SK-N-SH (cell line): ENCODE measurements at regions not wholly inside any gene's neighbourhood (a gene's known extent, or its start where the extent isn't known, plus 50 kb on each side); places are given as distances from the start of the nearest gene placed in this dataset.

Source experiments
- CTCF ChIA-PET: fragments of 300-600, 350-600 bp; formaldehyde crosslinking; extraction: SDS; loops from one replicate; lab custom pipeline; 2021; lab: Yijun Ruan, JAX
- POLR2A ChIA-PET: fragments of 350-600 bp; sonication (Branson Sonifier 250); formaldehyde crosslinking; extraction: SDS; loops from one replicate; lab custom pipeline; 2020; ENCODE audit warnings: antibody characterized with exemption, inconsistent platforms; lab: Yijun Ruan, JAX
- DNase-seq: peaks from one replicate; pipeline ENCODE4 v3.0.0; 2012
- H2AFZ ChIP-seq: fragments of 200-600 bp; sonication (generic); 2 replicates; pipeline ENCODE4 v1.8.1; 2016; ENCODE audit warnings: antibody characterized with exemption, mild to moderate bottlenecking, low read depth
- H3F3A ChIP-seq: fragments of 200-600 bp; sonication (generic); replicated peaks from 2 replicates; pipeline ENCODE3; 2016; ENCODE audit warnings: antibody characterized with exemption, mild to moderate bottlenecking; ENCODE audit not compliant: insufficient read depth
- H3K27ac ChIP-seq, 2 experiments: fragments of 200-500 bp in 1 of 2; fragments of 200-600 bp in 1 of 2; sonication (Bioruptor generic) in 1 of 2; sonication (generic), shearing (Covaris generic) in 1 of 2; 2 replicates each; pipeline versions ENCODE4 v1.5.1 to v1.6.1; 2014 to 2016; ENCODE audit warnings: low read depth in 2 of 2, inconsistent platforms in 1 of 2, low read length in 1 of 2, mild to moderate bottlenecking in 1 of 2, mixed read lengths in 1 of 2
- H3K27me3 ChIP-seq: fragments of 200-600 bp; sonication (generic), shearing (Covaris generic); 2 replicates; pipeline ENCODE4 v1.6.1; 2016; ENCODE audit warnings: mixed run types; ENCODE audit not compliant: insufficient read depth
- H3K36me3 ChIP-seq, 2 experiments: fragments of 200-500 bp in 1 of 2; fragments of 200-600 bp in 1 of 2; sonication (Bioruptor generic) in 1 of 2; sonication (generic) in 1 of 2; replicated peaks in 1 of 2; 2 replicates each; pipeline versions ENCODE3 to v1.5.1; 2014 to 2016; ENCODE audit warnings: low read length in 1 of 2, mild to moderate bottlenecking in 1 of 2; ENCODE audit not compliant: insufficient read depth in 2 of 2, control insufficient read depth in 1 of 2
- H3K4me1 ChIP-seq, 2 experiments: fragments of 200-500 bp in 1 of 2; fragments of 200-600 bp in 1 of 2; sonication (Bioruptor generic) in 1 of 2; sonication (generic), shearing (Covaris generic) in 1 of 2; 2 replicates each; pipeline versions ENCODE4 v1.5.1 to v1.6.1; 2014 to 2016; ENCODE audit warnings: low read depth in 1 of 2, low read length in 1 of 2, mixed run types in 1 of 2; ENCODE audit not compliant: insufficient read depth in 2 of 2, control insufficient read depth in 1 of 2
- H3K4me2 ChIP-seq: fragments of 200-600 bp; sonication (generic), shearing (Covaris generic); 2 replicates; pipeline ENCODE4 v1.6.1; 2017; ENCODE audit warnings: mixed run types
- H3K4me3 ChIP-seq, 2 experiments: fragments of 200-500 bp in 1 of 2; fragments of 200-600 bp in 1 of 2; sonication (Bioruptor generic) in 1 of 2; sonication (generic), shearing (Covaris generic) in 1 of 2; 2 replicates each; pipeline versions ENCODE4 v1.5.1 to v1.8.1; 2014 to 2016; ENCODE audit warnings: low read depth in 2 of 2, inconsistent platforms in 1 of 2, low read length in 1 of 2, mild to moderate bottlenecking in 1 of 2, mixed read lengths in 1 of 2, moderate library complexity in 1 of 2
- H3K79me2 ChIP-seq: fragments of 200-600 bp; sonication (generic); 2 replicates; pipeline ENCODE4 v1.8.1; 2017; ENCODE audit warnings: mild to moderate bottlenecking; ENCODE audit not compliant: insufficient read depth
- H3K9ac ChIP-seq: fragments of 200-600 bp; sonication (generic); 2 replicates; pipeline ENCODE4 v1.6.1; 2017; ENCODE audit warnings: mixed run types
- H3K9me2 ChIP-seq: fragments of 200-600 bp; sonication (generic); 2 replicates; pipeline ENCODE4 v1.6.1; 2017; ENCODE audit warnings: mixed run types
- H3K9me3 ChIP-seq: fragments of 200-600 bp; sonication (generic); 2 replicates; pipeline ENCODE4 v1.6.1; 2017; ENCODE audit warnings: mixed run types, mild to moderate bottlenecking, moderate library complexity
- H4K20me1 ChIP-seq: fragments of 200-600 bp; sonication (generic); 2 replicates; pipeline ENCODE4 v1.6.1; 2017; ENCODE audit warnings: mild to moderate bottlenecking, mixed run types; ENCODE audit not compliant: insufficient read depth
- CTCF ChIP-seq: fragments of 200-600 bp; sonication (generic); IDR thresholded peaks from 2 replicates; pipeline ENCODE4 v1.6.1; 2017; ENCODE audit warnings: antibody characterized with exemption, mild to moderate bottlenecking, moderate library complexity
- EP300 ChIP-seq, 2 experiments: IDR thresholded peaks; 2 replicates each; pipeline versions ENCODE4 v1.4.0 to v1.6.1; 2012; ENCODE audit warnings: borderline replicate concordance in 1 of 2, low read depth in 1 of 2, low read length in 1 of 2
- EZH2phosphoT487 ChIP-seq: fragments of 200-600 bp; sonication (generic); IDR thresholded peaks from 2 replicates; pipeline ENCODE4 v1.6.1; 2017; ENCODE audit warnings: low read depth, mixed run types, mild to moderate bottlenecking, antibody characterized with exemption, moderate library complexity, borderline replicate concordance
- FOXJ3 ChIP-seq: sonication (generic); formaldehyde crosslinking; IDR thresholded peaks from 2 replicates; pipeline ENCODE4 v1.5.1; 2020; ENCODE audit warnings: mild to moderate bottlenecking, missing genetic modification reagents
- FOXM1 ChIP-seq: IDR thresholded peaks from 2 replicates; pipeline ENCODE4 v1.4.0; 2012; ENCODE audit warnings: low read depth, mild to moderate bottlenecking
- IRF3 ChIP-seq: fragments of 150-350 bp; IDR thresholded peaks from 2 replicates; pipeline ENCODE4 v1.6.1; 2016; ENCODE audit warnings: mild to moderate bottlenecking, low read depth, low read length
- MEF2A ChIP-seq: IDR thresholded peaks from 2 replicates; pipeline ENCODE4 v1.4.0; 2012; ENCODE audit warnings: low read depth, borderline replicate concordance
- NRF1 ChIP-seq: IDR thresholded peaks from 2 replicates; pipeline ENCODE4 v1.6.1; 2012; ENCODE audit warnings: low read depth, mild to moderate bottlenecking, low read length
- POLR2AphosphoS5 ChIP-seq: IDR thresholded peaks from 2 replicates; pipeline ENCODE4 v1.6.1; 2012; ENCODE audit warnings: low read depth, low read length
- RCOR1 ChIP-seq: fragments of 150-350 bp; IDR thresholded peaks from 2 replicates; pipeline ENCODE4 v1.6.1; 2017; ENCODE audit warnings: antibody characterized with exemption, low read length
- REST ChIP-seq: IDR thresholded peaks from 2 replicates; pipeline ENCODE4 v1.6.1; 2012; ENCODE audit warnings: mild to moderate bottlenecking, low read depth, low read length, moderate library complexity
- RFX5 ChIP-seq: IDR thresholded peaks from 2 replicates; pipeline ENCODE4 v1.6.1; 2012; ENCODE audit warnings: mild to moderate bottlenecking, improper control_type of control experiment, low read length
- SIN3A ChIP-seq: IDR thresholded peaks from 2 replicates; pipeline ENCODE4 v1.6.1; 2012; ENCODE audit warnings: low read depth, mild to moderate bottlenecking, low read length, moderate library complexity, borderline replicate concordance
- SMC3 ChIP-seq: IDR thresholded peaks from 2 replicates; pipeline ENCODE4 v1.6.1; 2012; ENCODE audit warnings: low read depth, low read length, improper control_type of control experiment
- TAF1 ChIP-seq: IDR thresholded peaks from 2 replicates; pipeline ENCODE4 v1.6.1; 2012; ENCODE audit warnings: low read depth, mild to moderate bottlenecking, low read length, moderate library complexity, borderline replicate concordance
- TEAD4 ChIP-seq: IDR thresholded peaks from 2 replicates; pipeline ENCODE4 v1.4.0; 2012; ENCODE audit warnings: mild to moderate bottlenecking, borderline replicate concordance; ENCODE audit not compliant: insufficient read depth
- USF1 ChIP-seq: IDR thresholded peaks from 2 replicates; pipeline ENCODE4 v1.4.0; 2012; ENCODE audit warnings: low read depth, borderline replicate concordance
- WGBS: methylation state at CpG from one replicate; pipeline ENCODE4 v1.1.6; 2017; ENCODE audit warnings: low lambda C conversion rate; 5-methylcytosine and 5-hydroxymethylcytosine counted together

GRCh38 chr11:19511413-19512183 is 201.0 kb upstream of the NAV2 start:
- TF ChIP-seq POLR2AphosphoS5 (no peak), TAF1 (no peak), REST (no peak), CTCF (no peak), TEAD4 (no peak), USF1 (no peak), IRF3 (no peak), EZH2phosphoT487 (no peak), FOXJ3 (CRISPR knock-in tag) (no peak), NRF1 (no peak), EP300 (IDR thresholded peaks at IDR 0.05; ENCODE audit: borderline replicate concordance in 1 of 2, low read depth in 1 of 2, low read length in 1 of 2) (no peak), RFX5 (no peak), RCOR1 (no peak), SIN3A (no peak), MEF2A (no peak), FOXM1 (no peak), SMC3 (no peak)
- no peaks in the 10 kb centered on the region for H3F3A ChIP-seq
- no peaks in the 10 kb centered on the region for H4K20me1 ChIP-seq
- H3K9ac ChIP-seq = no peak overlapping the region
- H3K79me2 ChIP-seq = no peaks in the 10 kb centered on the region
- H3K27me3 ChIP-seq = peaks cover 61% of the 10 kb centered on the region
- CTCF ChIA-PET = interaction anchor here (0.7 to 1.0 kb wide), 2 partner anchors 9 to 10 kb away, joined by 3 read pairs; no protein-coding TSS in a partner anchor
- H3K4me1 ChIP-seq = peaks cover 0 to 2% of the 10 kb centered on the region in 2 experiments; a peak in 1 of 4 replicates
- POLR2A ChIA-PET = interaction anchor here (0.6 kb wide), 1 partner anchor 899 kb away, joined by 7 read pairs; no protein-coding TSS in a partner anchor
- H2AFZ ChIP-seq = no peak overlapping the region
- no peaks in the 10 kb centered on the region for H3K36me3 ChIP-seq
- H3K4me3 ChIP-seq = no peak overlapping the region
- H3K9me3 ChIP-seq = no peaks in the 10 kb centered on the region
- WGBS = 47% methylated on average over 7 of the region's 9 CpGs
- no peak for DNase-seq
- no peaks in the 10 kb centered on the region for H3K9me2 ChIP-seq
- no peak overlapping the region for H3K4me2 ChIP-seq
- H3K27ac ChIP-seq = no peak overlapping the region
